Fibroblast of skin of scalp (primary cell): ENCODE measurements at regions not wholly inside any gene's neighbourhood (a gene's known extent, or its start where the extent isn't known, plus 50 kb on each side); places are given as distances from the start of the nearest gene placed in this dataset.
A peak's percentile ranks its signal among the peaks of the same experiment; 100 is the strongest.

Source experiments
- DNase-seq: peaks from one replicate; pipeline ENCODE4 v3.0.0-alpha.2; 2013

DNA sequence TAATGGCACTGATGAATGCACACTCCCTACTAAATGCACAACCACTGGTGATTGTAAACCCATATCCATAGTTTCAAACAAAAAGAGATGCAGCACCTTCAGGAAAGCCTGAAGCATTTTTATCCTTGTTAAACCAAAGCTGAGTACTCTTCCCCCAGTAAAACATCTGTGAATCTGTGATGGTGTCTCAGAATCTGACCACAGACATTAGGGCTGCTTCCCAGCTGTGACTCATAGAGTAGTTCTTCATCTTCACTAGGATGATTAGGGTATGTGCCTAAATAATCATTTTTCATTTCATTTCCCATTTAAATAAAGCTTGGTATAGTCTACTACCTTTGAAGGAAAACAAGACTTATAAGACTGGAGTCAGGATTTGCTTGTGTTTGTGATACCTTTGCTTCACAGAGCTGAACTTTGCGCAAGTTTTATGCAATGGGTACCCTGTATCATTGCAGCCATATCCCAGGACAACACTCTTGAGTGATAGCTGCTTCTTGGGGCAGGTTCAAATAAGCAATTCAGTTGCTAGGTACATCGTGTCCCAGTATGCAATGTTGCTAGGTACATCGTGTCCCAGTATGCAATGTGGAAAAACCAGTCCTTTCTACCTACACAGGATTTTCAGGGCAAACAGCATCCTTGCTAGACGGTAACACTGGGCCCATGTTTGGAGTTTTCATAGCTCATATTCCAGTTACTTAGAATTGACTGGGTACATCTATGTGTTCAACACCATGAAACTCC lies 277.1 kb downstream of the IRS2 start:
- DNase-seq = peak; percentile 73

DNA sequence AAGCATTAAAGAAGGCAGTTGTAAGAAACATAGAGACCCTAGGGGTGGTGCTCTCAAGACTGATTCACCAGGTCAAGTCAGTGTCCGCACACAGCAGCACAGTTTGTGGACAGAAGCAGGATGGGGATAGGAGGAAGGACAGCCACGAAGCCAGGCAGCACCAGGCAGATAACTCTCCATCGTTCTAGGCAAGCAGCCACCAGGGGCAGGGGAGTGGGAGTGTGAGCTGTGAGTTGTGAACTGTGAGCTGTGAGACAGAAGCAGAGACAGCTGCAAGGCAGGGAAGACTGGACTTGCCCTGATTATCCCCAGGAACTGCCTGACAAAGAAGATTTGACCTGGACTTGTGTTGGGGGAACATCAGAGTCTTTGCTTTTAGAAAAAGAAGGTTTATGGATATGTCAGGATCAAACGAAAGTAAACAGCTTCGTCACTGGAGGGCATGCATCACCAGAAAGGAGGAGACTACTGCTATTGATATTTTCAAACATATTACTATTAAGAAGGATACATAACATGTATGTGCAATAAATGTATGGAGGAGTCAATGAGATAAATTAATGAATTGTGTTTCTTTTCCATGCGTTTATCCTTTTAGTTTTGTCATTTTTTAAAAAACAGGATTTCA lies 286.1 kb downstream of the IRS2 start:
- no peak for DNase-seq

DNA sequence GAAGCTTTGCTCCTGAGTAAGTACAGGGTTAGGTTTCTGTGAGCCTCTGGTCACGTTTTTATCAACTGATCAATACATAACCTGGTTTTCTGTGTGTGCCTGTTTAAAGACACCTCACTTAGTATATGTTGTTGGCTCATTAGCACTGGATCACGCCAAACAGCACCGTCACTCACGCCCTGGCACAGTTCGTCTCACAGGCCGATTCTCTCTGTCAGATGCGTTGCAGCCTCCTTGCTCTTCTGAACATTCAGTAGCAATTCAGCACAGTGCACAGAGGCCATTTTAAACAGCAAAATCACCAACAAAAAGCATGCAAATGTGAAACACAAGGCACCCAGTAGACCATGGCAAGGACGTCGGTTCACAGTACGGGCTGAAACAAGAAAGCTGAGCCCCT lies 288.5 kb downstream of the IRS2 start:
- DNase-seq = no peak

DNA sequence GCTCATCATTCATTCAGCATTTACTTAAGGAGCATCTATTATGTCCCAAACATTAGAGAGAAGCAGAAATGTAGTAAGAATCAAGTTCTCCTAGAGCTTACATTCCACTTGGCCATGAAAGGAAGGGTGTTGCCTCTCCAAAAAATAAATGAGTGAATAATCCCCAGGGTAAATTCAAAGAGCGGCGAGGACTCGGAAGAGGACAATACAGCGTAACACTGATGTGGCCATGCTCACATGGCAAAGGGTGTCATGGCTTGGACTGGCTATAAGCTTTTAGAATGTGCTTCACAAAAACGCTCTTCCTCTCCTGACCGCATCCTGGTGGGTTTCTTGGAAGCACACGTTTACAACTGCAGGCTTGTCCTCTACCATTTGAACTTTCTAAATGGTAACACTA lies 290.2 kb downstream of the IRS2 start:
- DNase-seq = no peak

DNA sequence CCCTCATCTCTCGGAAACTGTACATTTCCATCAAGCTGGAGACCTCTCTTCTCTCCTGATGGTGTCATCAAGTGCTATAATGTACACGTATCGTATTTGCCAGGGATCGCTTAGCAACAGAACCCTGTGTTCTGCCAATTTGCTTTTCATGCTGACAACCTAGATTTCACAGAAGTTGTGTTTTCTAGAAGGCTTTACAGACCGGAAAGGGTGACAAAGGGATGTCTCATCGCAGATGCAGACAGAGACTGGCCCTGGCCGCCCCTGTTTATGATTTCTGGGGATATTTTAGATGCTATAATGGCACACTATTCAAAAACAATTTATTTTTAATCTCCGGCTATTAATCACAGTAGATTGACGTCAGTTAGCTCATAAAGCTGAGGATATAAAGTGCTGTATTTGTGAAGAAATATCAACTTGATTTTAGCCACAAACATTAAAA lies 291.4 kb downstream of the IRS2 start:
- DNase-seq = peak; percentile 39

DNA sequence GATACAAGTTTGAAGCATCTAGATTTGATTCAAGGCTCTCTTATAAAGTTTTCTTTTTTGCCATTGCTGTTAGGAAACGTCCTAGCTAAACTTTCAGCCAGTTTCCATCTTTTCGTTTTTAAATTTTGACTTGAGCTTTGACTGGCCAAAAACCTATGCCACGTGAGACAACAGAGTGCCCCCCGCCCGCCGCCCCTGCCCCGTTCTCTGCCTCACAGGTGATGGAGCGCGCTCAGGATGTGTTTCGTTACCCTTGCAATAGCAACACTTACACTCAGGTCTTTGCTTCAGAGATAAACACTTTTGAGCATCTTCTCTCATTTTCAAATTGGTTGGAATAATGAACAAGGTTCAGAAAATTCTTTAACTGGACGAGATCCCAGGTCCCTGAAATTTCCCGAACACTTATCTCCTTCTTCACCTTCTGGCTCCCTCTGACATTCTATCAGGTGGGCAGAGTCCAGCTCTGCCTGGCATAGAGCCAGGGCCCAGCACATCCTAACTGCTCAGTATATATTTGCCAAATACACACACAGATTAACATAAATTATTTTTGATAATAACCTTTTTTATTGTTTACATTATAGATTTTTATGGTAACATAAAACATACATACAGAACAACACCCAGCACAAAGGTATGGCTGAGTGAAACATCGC lies 301.1 kb downstream of the IRS2 start:
- DNase-seq = no peak

GRCh38 chr13:109483284-109483683 lies 303.1 kb downstream of the IRS2 start:
- DNase-seq = no peak

DNA sequence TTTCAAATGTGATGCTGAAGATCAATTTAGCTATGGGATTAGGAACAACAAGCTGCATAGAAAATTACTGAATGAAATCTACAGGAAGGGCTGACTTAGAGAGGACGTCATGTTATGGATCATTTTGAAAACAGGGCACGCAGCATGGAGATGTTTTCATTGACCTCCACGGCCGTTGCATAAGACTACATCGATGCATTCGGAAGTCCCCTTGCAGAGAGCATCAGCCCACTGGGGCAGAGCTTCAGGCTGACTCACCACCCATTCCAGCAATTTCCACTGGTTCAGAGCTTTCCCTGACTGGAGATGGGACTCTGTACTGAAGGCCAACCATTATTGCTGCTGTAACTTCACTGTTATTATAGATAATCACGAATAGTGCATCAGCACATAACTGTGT lies 305.3 kb downstream of the IRS2 start:
- no peak for DNase-seq

GRCh38 chr13:109480011-109480955 lies 306.1 kb downstream of the IRS2 start:
- peak; percentile 8 for DNase-seq

DNA sequence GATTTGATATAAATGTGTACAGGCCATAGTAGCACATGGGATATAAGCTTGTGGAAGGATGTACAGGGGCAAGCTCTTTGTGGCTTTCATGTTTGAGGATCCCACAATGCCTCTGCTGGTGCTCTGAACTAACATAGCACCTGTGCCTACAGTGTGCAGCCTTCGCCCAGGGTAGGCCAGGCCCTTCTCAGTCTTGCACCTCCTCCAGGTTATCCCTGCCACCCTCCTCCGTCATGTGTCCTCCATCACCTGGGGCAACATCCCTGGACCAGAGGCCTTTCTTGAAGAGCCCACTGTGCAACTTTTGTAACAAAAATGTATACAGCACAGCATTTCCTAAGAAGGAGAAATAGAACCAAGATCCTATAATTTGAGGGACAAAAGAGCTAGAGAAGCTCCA lies 306.8 kb downstream of the IRS2 start:
- DNase-seq = no peak

DNA sequence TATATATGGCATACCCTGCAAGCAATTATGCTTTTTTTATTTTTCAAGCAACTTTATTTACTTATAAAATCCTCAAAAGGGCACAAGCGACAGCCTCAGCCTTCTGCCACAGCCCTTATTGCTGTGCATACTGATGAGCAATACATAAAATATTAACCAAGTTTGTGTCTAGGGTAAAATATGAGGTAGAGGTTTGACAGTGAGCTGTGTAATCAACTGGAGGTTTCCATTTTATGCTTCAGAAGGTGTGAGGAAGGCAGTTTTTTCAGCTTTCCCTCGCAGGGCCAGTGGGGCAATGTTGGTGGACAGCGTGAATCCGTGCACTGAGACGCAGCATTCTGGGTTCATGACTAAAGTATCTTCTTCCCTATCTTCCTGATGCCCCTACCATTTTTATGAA lies 310.4 kb downstream of the IRS2 start:
- DNase-seq = no peak

- DNase-seq = no peak
These were observed 318.3 kb downstream of the IRS2 start for GRCh38 chr13:109468123-109468522.

- DNase-seq = peak; percentile 21
These were observed 321.2 kb downstream of the IRS2 start for GRCh38 chr13:109465148-109465547.

GRCh38 chr13:109454167-109454917 lies 332.0 kb downstream of the IRS2 start:
- peak; percentile 53 for DNase-seq

DNA sequence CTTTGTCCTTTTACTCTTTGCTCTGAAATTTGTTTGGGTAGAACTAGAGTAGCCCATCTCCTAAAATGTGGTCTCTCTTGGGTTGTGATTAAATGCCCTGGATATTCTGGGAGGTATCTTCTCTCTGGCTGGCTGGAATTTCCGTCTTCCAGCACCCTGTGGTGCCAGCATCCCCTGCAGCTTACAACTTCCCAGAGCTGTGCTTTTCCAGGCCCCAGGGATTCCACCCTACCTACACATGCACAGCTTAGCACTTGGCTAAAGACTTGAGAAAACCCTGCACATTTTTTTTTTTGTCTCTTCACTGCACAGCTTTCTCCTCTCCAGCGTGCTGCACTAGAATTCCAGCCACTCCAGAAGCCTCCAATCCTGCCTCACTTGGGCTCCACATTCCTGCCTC lies 334.7 kb downstream of the IRS2 start:
- DNase-seq = peak; percentile 51

DNA sequence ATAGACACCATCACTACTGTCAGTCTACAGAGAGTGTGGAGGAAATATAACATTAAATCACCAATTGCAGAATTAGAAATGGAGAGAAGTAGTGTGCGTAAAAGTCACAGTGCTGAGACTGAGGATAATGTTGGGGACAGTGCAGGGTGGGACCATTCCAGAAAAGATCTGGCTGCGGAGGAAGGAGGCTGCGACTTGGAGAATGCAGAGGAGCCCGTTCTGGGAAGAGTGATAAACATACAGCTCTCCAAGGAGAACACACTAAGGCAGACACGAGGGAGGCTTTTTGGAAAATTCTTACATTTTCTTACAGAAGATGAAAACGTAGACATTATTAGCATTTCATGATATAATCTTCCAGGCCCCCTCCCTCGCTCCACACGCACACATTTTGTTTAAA lies 337.8 kb downstream of the IRS2 start:
- DNase-seq = no peak

- peak; percentile 6 for DNase-seq
These were observed 338.7 kb downstream of the IRS2 start for GRCh38 chr13:109447667-109448066.

- no peak for DNase-seq
These were observed 346.1 kb downstream of the IRS2 start for GRCh38 chr13:109440320-109440719.

DNA sequence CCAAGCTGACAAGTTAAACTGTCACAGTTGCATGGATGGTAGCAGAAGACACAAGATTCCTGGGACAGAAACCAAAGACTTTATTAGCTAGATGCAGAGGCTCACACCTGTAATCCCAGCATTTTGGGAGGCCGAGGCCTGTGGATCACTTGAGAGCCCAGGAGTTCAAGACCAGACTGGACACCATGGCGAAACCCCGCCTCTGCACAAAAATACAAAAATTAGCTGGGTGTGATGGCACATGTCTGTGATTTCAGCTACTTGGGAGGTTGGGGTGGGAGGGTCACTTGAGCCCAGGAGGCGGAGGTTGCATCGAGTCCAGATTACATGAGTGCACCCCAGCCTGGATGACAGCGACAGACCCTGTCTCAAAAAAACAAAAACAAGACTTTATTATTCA lies 346.6 kb downstream of the IRS2 start:
- no peak for DNase-seq

GRCh38 chr13:109436841-109437240 lies 349.5 kb downstream of the IRS2 start:
- DNase-seq = no peak

GRCh38 chr13:109436055-109436622 lies 350.2 kb downstream of the IRS2 start:
- DNase-seq = no peak

GRCh38 chr13:109431217-109431616 lies 355.2 kb downstream of the IRS2 start:
- no peak for DNase-seq
